UCSD-AML1 (cell line): ENCODE measurements at regions not wholly inside any gene's neighbourhood (a gene's known extent, or its start where the extent isn't known, plus 50 kb on each side); places are given as distances from the start of the nearest gene placed in this dataset.
A peak's percentile ranks its signal among the peaks of the same experiment; 100 is the strongest.
"Not testable (repeated sequence)": the region's sequence is repeated elsewhere in the genome, so short reads cannot be mapped to it uniquely, and the experiment has no call there.

Experiments
- DNase-seq: peaks from one replicate; lab custom pipeline; 2025; ENCODE audit not compliant: unreplicated experiment; lab: John Stamatoyannopoulos, UW

DNA sequence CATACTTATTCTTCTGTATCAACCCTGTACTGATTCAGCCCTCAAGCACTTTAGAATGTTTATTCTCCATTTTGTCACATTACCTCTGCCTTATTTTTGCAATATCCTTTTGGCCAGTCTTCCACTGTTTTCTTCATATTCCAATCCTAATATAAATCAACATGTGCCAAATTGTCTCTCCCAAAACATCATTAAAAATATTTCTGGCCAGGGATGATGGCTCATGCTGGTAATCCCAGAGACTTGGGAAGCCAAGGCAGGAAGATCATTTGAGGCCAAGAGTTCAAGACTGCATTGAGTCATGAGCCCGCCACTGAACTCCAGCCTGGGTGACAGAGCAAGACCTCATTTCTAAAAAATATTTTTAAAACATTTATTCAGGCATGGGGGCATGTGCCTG is 641.4 kb upstream of the CBLB start:
- DNase-seq, result no peak

DNA sequence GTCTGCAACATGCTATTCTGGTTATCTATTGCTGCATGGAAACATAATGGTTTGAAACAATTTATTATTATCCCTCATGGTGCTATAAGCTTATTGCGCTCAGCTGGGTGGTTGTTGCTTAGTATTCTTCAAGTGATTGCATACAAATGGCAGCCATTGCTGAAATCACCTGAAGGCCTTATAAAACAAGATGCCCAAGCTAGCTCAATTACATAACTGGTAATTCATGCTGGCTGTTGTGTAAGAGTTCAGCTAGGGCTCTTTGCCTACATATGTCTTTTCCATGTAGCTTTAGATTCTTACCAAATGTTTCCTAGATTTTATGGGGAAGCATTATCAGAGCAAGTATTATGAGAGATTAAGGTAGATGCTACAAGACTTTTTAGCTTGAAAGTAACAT is 644.0 kb upstream of the CBLB start:
- DNase-seq, result no peak

DNA sequence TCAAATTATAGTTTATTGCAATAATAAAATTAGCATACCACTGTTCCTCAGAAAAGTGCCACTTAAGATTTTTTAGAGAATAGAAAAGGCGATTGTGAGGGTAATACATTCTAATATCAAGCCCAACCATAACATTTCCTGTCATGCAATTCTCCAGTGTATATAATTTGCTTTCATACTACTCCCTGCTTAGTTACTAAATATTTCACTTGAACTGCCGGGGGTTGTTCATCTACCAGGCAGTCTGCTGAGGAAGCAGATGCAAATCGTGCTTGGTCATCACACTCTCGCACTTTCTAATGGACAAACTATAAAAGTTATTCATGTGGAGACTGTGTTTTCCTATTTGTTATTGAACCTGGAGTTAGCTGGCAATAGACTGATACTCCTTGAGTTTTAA is 645.6 kb upstream of the CBLB start:
- DNase-seq, result peak; percentile 7

DNA sequence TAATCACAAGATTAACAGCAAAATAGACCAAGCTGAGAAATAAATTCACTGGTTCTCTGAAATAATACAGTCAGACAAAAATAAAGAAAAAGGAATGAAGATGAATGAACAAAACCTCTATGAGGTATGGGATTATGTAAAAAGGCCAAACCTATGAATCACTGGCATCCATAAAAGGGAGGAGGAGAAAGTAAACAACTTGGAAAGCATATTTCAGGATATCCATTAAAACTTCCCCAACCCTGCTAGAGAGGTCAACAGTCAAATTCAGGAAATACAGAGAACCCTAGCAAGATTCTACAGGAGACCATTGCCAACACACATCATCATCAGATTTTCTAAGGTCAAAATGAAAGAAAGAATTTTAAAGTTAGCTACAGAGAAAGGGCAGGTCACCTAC is 649.7 kb upstream of the CBLB start:
- DNase-seq, result no peak

DNA sequence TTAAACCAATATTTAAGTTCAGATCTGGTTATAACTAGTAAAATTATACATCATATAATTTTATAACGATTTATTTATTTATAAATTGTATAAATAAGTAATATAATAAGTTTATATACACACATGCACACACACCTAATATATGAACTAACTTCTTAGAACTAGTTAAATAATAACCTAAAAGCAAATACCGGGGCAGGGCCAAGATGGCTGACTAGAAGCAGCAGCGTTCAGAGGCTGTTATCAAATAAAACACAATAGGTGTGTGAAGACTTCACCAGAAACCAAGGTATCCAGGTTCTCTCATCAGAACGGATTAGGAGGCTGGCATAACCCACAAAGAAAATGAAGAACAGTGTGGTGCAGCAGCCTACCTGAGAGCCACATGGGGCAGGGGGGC is 653.6 kb upstream of the CBLB start:
- DNase-seq, result no peak

DNA sequence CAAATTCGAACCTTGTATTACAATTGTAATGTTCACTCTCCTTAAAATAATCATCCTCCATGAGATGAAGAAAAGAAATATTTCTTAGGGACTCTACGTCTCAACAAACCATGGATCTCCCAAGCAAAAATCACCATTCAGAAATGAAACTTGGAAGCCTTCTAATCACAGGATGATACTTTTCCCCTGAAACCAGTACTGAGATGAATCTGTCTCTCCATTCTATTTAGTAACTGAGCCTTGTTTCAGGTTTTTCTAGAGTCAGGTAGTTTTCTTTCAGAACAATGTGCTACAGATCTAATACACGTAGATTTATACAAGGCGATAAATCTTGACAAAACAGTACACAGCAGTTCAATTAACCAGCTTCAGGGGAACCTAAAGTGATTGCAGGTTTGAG is 660.1 kb upstream of the CBLB start:
- no peak for DNase-seq

DNA sequence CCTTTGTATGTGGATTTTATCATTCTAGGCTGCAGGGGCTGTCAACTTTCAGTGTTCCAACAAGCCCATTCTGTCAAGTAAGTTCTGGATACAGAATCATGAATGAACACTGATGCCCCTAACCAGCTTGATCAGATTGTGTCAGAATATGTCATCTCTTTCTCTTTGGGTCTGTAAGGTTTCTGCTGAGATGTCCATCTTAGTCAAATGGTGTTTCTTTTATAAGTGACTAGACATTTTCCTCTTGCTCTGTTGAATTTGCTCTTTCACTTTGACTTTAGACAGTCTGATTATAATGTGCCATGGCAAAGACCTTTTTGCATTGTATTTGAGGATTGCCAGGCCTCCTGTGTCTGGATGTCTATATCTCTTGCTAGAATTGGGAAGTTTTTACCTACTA is 660.9 kb upstream of the CBLB start:
- DNase-seq, result no peak

DNA sequence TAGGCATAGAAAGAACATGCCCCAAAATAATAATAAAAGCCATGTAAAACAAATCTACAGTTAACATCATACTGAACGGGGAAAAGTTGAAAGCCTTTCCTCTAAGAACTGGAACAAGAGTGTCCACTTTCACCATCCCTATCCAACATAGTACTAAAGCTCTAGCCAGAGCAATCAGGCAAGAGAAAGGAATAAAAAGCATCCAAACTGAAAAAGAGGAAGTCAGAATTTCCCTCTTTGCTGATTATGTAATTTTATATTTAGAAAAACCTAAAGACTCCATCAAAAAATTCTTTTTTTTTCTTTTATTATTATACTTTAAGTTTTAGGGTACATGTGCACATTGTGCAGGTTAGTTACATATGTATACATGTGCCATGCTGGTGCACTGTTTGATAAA is 661.6 kb upstream of the CBLB start:
- no peak for DNase-seq

DNA sequence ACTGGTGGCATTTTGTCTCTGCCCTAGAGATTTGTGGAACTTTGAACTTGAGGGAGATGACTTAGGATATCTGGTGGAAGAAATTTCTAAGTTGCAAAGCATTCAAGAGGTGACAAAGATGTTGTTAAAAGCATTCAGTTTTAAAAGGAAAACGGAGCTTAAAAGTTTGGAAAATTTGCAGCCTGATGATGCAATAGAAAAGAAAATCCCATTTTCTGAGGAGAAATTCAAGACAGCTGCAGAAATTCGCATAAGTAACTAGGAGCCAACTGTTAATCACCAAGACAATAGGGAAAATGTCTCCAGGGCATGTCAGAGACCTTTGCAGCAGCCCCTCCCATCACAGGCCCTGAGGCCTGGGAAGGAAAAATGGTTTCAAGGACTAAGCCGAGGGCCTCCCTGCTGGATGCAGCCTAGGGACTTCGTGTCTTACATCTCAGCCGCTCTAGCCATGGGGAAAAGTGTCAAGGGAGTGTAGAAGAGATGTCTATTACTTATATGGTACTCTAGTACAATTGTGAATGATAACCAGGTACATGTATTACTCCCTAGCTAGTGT is 663.0 kb upstream of the CBLB start:
- not testable (repeated sequence) for DNase-seq

DNA sequence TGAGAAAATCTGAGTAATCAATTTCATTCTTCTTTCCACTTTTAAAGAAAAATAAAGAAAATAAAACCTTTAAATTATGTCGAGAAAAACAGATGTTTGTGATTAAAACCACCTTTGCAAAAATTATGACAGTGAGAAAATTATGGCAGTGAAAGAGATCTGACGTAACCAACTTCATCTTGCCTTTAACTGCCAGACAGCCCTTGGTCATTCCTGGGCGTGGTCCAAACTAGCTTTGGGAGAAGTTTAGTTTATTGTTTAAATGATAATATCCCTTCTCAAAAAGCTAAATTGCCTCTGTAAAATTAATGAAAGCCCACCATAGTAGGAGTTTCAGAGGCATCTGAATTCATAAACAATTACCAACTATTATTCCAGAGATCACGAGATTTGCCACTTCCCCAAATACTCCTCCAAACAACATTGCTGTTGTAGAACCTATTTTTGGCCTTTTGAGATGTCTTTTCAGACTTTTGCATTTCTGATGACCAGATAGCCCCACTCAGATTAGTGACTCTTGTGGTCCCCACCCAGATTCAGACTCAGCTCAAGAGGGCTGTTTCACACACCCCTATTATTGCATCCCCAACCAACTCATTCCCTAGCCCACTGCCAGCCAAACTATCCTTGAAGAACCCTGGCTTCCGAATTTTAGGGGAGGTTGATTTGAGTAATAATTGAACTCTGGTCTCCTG is 664.4 kb upstream of the CBLB start:
- no peak for DNase-seq

DNA sequence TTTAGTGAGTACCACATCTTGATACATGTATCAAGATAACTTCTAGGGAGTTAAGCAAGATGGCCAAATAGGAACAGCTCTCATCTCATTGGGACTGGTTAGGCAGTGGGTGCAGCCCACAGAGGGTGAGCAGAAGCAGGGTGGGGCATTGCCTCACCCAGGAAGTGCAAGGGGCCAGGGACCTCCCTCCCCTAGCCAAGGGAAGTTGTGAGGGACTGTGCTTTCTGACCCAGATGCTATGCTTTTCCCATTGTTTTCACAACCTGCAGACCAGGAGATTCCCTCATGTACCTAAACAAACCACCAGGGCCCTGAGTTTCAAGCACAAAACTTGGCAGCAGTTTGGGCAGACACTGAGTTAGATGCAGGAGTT is 665.0 kb upstream of the CBLB start:
- no peak for DNase-seq

DNA sequence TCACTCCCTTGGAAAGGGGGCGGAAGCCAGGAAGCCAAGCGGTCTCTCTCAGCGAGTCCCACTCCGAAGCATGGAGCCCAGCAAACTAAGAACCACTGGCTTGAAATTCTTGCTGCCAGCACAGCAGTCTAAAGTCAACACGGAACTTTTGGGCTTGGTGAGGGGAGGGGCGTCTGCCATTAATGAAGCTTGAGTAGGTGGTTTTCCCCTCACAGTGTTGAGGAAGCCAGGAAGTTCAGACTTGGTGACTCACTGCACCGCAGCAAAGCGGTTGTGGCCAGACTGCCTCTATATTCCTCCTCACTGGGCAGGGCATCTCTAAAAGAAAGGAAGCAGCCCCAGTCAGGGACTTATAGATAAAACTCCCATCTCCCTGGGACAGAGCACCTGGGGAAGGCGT is 665.4 kb upstream of the CBLB start:
- peak; percentile 83 for DNase-seq

DNA sequence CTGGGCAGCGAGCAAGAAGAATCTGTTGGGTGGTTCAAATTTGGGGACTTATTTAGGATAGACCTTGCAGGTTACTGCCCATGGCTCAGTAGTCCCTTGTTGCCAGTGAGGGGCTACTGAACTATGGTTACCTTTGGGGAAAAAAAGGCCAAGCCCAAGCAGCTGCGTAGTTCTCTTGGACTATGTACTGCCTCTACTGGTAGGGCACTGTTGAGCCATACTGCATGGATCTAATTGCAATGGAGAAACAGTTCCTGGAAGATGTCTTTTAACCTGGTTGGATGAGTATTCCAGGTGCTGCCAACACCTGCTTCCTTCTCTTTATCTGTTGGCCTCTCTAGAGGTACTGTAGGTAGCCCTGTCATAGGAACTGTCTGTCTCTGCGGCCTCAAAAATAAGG is 671.9 kb upstream of the CBLB start:
- DNase-seq, result no peak

DNA sequence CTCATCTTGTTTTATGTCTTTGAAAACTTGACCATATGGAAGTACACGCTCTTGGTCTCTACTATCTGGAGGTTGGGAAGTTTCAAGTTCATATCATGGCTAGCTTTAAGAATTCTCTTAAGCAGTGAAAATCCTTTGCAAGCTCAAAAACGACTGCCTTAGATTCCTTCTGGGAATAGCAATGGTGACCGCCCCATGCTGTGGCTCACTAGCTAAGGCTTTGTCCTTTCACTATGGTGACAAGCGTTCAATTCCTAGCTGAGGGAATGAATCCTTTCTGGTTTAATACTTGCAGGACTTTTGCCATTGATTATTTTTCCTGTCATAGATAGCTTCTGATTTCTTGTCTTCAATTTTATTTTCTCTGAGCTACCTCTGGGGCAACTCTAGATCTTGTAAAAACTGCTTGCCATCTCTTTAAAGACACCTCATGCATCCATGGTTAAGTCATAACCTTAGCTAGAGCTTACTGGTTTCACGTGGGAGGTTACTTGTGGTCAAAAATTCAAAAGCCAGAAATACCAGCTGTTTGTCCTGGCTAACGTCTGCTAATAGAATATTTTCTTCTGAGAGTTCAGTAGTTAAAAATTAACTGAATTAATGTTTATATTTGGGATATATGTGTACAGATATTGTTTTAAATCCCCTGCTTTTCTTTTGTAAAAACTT is 673.4 kb upstream of the CBLB start:
- DNase-seq, result no peak

DNA sequence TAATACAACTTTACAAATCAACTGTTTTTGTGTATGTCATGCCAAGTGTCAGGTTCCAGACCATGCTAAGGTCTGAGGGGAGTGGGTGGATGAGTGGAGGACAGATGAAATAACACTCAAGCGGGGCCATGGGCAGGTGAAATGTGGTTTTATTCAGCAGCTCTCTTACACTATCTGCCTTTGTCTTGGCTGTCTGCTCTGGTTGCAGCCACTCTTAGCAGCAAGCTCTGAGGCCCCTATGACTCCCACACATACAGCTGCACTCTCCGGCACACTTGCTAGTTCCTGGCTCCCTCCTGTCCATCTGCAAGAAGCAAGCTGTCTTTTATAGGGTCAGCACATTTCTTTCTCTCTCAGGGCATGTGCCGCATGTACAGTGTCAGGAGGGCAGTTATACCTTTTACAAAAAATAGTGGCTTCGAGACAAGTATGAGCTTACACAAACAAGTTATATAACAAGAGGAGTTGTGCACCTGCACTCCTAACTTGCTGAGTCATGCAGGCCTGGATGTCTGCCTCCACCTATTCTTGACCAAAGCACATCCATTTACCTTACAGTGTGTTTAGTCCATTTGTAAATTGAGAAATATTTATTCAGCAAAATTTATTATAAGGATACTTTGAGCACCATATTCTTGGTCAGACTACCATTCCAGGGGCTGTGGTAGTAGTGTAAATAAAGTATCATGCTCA is 683.7 kb upstream of the CBLB start:
- DNase-seq, result no peak

DNA sequence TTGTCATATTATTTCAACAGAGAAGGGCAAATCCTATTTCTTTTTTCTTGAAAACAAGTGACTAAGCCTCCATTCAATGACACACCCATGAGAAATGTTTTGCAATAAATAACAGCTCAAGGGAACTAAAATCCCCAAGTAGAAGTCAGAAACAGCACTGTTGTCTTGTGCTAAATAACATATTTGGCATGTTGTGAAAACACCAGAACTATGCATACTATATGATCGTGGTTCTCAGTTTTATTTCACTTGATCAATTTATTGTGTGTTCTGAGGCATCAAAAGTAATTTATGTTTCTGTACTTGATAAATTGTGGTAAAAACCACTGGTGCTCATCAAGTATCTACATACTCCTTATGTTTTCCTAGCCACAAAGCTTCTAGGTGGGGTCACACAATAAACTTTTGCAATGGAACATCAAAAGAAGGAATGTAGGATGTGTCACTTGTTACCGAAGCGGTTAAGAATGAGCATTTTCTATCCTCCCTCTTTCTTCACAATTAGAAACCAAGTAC is 691.7 kb upstream of the CBLB start:
- no peak for DNase-seq

DNA sequence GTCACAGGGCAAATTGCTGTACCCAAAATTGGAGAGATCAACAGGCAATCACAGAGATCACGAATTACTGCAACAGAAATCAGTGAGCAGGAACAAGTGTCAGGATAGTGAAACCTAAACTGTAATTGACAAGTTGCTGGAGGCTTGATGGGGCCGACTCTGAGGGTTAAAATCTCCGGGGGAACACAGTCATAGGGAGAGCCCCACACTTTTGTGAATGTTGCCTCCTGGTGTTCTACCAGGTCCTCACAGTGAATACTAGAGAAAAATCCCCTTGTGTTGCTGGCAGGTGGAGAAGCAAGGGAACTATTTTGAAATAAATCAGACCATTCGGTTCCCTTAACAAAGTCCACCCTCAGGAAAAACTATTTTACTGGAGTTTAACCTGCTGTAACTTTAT is 697.5 kb upstream of the CBLB start:
- DNase-seq, result no peak

DNA sequence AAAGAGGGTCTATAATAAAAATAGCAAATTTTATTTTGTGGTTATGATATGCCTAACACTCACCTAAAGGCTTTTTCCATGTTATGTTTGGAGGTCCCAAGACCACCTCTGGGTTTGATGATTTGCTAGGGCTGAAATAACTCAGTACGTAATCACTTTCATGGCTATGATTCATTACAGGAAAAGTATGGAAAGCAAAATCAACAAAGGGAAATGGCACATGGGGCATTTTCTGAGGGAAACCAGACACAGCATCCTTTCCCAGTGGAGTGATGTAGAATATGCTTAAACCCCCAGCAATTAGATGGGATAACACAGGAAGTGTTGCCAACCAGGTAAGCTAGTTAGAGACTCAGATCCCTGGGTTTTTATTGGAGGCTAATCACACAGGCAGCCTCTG is 701.6 kb upstream of the CBLB start:
- DNase-seq, result no peak

DNA sequence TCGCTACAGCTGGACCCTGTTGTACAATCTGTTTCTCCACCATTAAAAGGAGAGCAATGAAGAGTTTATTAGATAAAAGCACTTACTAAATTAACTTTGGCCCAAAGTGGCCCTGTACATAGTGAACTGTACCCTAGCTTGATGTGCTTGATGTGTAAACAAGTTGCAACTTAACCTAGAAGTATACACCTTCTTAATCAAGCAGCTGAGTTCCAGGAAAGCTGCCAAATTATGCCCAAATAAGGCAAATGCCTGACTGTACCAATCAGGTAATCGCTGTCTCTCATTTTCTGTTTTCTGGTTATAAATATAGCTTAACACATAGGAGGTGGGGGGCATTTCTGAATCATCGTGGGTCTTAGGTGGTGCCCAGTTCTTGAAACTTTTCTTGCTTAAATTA is 704.8 kb upstream of the CBLB start:
- DNase-seq, result no peak

DNA sequence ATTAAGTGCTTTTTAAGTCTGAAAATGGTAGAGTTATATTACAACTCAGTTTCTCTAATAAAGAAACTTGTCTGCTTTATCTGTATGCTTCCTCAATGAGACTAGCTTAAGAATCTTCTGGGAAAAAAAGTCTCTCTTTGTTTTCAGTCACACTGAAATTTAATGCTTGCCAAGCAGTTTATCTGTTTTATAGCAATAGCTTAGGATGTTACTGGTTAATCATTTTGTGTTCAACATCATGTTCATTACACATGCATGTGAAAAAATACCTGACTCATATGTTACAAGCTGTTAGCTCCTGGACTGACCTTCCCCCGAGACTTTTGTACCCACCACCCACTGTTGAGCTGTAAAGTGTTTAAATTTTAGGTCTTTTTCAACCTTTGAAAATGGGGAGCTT is 706.2 kb upstream of the CBLB start:
- no peak for DNase-seq

DNA sequence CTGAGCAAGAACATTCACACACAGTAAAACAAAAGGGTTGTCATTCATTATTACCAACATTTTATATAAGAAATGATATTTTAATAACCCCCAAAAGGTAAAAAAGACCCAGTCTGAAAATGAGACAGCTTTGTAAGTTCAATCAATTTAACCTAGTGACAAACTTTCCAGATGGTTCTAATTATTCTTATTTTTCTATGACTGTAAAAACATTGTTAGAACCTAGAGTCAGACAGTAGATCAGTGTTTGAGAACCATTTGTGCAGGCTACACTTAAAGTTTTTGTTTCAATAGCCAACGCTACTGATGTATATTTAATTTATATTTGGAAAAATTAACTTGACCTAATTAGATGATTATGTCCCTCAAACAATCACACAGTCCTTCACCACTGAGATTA is 708.4 kb upstream of the CBLB start:
- DNase-seq, result no peak

DNA sequence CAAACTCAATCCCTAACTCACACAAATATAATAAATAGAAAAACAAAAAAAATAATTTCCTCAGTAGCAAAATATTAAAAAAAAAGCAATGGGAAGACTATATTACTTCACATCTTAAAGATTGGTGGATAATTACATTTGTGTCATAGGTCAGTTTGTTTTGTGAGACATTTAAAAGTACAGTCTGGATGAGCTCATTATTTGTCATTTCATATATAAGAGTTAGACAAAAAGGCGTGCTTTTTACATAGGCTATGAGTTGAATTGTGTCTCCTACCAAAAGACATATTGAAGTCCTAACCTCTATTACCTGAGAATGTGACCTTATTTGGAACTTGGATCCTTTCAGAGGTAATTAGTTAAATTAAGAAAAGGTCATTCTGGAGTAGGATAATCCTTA is 710.1 kb upstream of the CBLB start:
- no peak for DNase-seq
